Activated T-cell treated with anti-CD3 and anti-CD28 coated beads, Interleukin-2, amount 50 U/mL, for 4 hours (primary cell): ENCODE measurements at regions not wholly inside any gene's neighbourhood (a gene's known extent, or its start where the extent isn't known, plus 50 kb on each side); places are given as distances from the start of the nearest gene placed in this dataset.
"Not testable (repeated sequence)": the region's sequence is repeated elsewhere in the genome, so short reads cannot be mapped to it uniquely, and the experiment has no call there.

Source experiments
- ATAC-seq, 2 donors: fragments of 200-7000 bp; cut with Tn5 transposase; one replicate each; pipeline ENCODE4 v1.10.0; 2021
- DNase-seq: peaks from one replicate; pipeline ENCODE4 v3.0.0-alpha.2; 2020
- H3K27me3 Mint-ChIP-seq: one replicate; pipeline ENCODE4 v1.8.0; 2021; ENCODE audit warnings: low read depth, mixed read lengths
- H3K36me3 Mint-ChIP-seq: one replicate; pipeline ENCODE4 v1.8.0; 2022; ENCODE audit warnings: mixed read lengths; ENCODE audit not compliant: insufficient read depth
- H3K4me1 Mint-ChIP-seq: one replicate; pipeline ENCODE4 v1.8.0; 2021; ENCODE audit warnings: low read depth, mixed read lengths
- H3K4me3 Mint-ChIP-seq: one replicate; pipeline ENCODE4 v1.8.0; 2021; ENCODE audit warnings: mild to moderate bottlenecking, moderate library complexity, mixed read lengths
- H3K9me3 Mint-ChIP-seq: one replicate; pipeline ENCODE4 v1.8.0; 2021; ENCODE audit warnings: mixed read lengths

DNA sequence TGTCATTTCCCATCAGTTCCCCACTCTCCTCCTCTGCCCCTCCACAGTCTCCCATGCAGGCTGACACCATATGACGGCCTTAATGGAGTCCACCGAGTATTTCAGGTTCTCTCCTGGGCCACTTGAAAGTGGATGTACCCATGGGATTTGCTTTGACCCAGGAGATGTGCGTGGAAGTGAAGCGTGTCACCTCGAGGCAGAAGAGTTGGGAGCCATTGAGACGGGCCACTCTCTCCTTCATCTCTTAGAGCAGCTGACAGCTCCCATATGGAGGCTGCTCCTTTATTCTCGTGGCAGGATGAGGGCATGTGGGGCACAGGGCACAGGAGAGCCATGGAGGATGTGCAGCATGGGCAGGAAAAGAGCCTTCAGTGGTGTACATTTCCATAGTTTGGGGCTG lies 144.7 kb upstream of the CRYM start:
- not testable (repeated sequence) for ATAC-seq, H3K9me3 Mint-ChIP-seq, H3K27me3 Mint-ChIP-seq, DNase-seq, H3K4me3 Mint-ChIP-seq, H3K36me3 Mint-ChIP-seq, H3K4me1 Mint-ChIP-seq

- H3K27me3 Mint-ChIP-seq, H3K4me1 Mint-ChIP-seq, H3K36me3 Mint-ChIP-seq, DNase-seq, ATAC-seq, H3K9me3 Mint-ChIP-seq, H3K4me3 Mint-ChIP-seq: not testable (repeated sequence)
Measured at GRCh38 chr16:21404699-21405098, 126.6 kb upstream of the CRYM start.

GRCh38 chr16:21397866-21398265 lies 119.8 kb upstream of the CRYM start:
- not testable (repeated sequence) for H3K4me1 Mint-ChIP-seq, H3K9me3 Mint-ChIP-seq, H3K4me3 Mint-ChIP-seq, H3K27me3 Mint-ChIP-seq, DNase-seq, ATAC-seq, H3K36me3 Mint-ChIP-seq

DNA sequence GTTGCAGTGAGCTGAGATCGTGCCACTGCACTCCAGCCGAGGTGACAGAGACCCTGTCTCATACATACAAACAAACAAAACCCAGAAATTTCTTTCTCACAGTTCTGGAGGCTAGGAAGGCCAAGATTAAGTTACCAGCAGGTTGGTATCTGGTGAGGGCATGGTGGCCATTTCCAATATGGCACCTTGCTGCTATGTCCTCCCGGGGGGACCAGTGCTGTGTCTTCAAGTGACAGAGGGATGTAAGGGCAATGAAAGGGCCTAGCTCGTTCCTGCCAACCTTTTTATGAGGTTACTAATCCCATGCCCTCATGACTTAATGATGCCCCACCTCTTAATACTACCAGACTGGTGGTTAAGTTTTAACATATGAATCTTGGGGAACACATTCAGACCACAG lies 118.5 kb upstream of the CRYM start:
- DNase-seq, H3K27me3 Mint-ChIP-seq, ATAC-seq, H3K4me1 Mint-ChIP-seq, H3K36me3 Mint-ChIP-seq, H3K4me3 Mint-ChIP-seq, H3K9me3 Mint-ChIP-seq: not testable (repeated sequence)

GRCh38 chr16:21390634-21391033 lies 112.5 kb upstream of the CRYM start:
- ATAC-seq, H3K27me3 Mint-ChIP-seq, H3K9me3 Mint-ChIP-seq, DNase-seq, H3K4me3 Mint-ChIP-seq, H3K36me3 Mint-ChIP-seq, H3K4me1 Mint-ChIP-seq: not testable (repeated sequence)

DNA sequence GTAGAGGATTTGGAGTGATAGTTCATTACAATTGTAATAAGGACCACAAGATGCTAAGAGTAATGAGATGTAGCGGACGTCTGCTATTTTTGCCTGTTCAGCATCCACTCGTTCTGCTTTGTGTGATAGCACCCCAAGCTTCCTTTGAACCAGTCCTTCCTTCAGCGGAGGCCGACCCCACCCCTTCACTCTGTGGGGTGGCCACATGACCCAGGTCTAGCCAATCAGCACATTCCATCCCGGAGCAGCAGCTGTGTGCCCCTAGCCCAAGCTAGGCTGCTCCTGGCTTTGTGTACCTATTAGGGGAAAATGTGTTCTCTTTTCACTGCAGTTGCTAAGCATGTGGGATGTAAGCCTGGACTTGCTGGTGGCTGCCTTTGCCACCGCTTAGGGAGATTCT lies 111.8 kb upstream of the CRYM start:
- H3K4me3 Mint-ChIP-seq, H3K4me1 Mint-ChIP-seq, DNase-seq, ATAC-seq, H3K27me3 Mint-ChIP-seq, H3K36me3 Mint-ChIP-seq, H3K9me3 Mint-ChIP-seq: not testable (repeated sequence)

GRCh38 chr16:21387757-21388156 lies 109.7 kb upstream of the CRYM start:
- not testable (repeated sequence) for H3K36me3 Mint-ChIP-seq, H3K4me1 Mint-ChIP-seq, DNase-seq, H3K9me3 Mint-ChIP-seq, ATAC-seq, H3K4me3 Mint-ChIP-seq, H3K27me3 Mint-ChIP-seq

DNA sequence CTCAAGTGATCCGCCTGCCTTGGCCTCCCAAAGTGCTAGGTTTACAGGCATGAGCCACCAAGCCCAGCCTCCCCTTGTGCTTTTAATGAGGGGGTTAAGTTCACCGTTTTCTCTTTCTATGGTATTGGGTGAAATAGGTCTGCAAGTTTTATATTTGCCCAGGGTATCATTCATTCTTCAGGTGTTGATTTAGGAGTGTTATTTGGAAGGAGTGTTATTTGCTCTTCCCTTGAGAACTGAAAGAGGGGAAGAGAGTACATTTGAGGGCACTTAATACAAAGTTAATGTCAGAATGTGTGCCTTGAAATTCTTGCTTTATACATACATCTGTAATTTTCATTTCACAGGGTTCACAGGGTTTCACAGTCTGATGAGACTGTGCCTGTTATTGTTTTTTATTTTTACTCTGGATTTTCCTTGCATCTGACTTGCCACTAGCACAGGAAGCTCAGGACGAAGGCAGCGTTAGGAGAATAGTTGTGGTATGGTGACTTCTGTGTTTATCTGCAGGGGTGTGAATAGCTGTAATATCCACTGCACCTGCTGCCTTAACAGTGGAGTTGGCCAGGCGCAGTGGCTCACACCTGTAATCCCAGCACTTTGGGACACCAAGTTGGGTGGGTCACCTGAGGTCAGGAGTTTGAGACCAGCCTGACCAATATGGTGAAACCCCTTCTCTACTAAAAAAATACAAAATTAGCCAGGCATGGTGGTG lies 108.3 kb upstream of the CRYM start:
- H3K4me1 Mint-ChIP-seq, H3K9me3 Mint-ChIP-seq, H3K27me3 Mint-ChIP-seq, H3K36me3 Mint-ChIP-seq, H3K4me3 Mint-ChIP-seq, DNase-seq, ATAC-seq: not testable (repeated sequence)

DNA sequence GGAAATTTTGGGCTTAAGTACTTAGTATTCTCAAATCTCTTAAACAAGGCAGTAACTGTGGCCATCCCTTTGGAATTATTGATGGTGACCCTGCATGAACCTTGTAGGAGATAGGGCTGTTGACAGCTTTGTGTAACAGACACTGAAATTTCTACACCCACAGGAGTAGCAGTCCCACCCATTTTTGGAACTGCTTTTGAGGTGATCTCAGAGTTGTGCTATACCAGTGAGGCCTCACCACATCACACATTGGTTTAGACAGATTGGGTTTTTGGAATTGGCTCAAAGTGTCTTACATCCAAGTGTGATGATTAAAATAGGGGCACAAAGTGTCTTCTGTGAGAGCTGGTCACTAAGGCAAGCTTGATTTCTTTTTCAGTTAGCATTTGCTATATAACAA lies 105.6 kb upstream of the CRYM start:
- not testable (repeated sequence) for H3K4me3 Mint-ChIP-seq, ATAC-seq, H3K4me1 Mint-ChIP-seq, H3K9me3 Mint-ChIP-seq, DNase-seq, H3K27me3 Mint-ChIP-seq, H3K36me3 Mint-ChIP-seq

DNA sequence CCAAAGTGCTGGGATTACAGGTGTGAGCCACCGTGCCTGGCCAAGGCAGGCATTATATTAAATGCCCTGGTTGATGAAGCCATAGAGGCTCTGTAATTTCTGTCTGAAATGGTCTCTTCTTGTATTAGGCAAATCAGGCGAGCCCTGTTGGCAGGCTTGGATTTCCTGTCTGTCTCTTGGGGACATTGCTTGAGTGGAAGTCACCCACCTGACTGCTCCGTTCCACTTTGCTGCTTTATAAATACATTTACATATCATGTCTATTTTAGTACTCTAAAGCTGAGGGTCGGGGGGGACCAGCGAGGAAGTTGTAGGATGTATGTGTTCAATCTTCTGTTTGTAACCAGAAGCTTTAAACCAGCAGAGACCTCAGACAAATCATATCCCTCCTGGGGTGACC lies 101.6 kb upstream of the CRYM start:
- not testable (repeated sequence) for H3K27me3 Mint-ChIP-seq, DNase-seq, ATAC-seq, H3K4me3 Mint-ChIP-seq, H3K36me3 Mint-ChIP-seq, H3K4me1 Mint-ChIP-seq, H3K9me3 Mint-ChIP-seq

DNA sequence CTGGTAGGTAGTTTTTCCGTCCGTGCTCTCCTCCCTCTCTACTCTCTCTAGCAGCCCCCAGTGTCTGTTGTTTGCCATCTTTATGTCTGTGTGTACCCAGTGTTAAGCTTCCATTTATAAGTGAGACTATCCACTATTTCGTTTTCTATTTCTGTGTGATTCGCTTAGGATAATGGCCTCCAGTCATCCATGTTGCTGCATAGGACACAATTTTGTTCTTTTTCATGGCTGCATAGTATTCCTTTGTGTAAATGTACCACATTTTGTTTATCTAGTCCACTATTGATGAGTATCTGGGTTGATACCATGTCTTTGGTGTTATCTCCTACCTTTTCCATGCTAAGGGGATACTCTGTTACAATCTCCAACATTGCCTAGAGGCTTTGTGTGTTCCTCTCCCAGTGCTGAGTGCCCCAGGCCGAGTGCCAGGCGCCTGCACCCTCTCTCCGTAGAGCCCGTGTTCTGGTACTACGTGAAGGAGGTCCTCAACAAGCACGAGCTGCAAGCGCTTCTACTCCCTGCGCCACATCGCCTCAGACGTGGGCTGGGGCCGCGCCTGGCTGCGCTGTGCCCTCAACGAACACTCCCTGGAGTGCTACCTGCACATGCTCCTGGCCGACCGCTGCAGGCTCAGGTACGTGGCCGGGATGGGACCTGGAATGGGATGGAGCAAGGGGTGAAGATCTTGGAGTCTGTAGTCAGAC lies 98.3 kb upstream of the CRYM start:
- not testable (repeated sequence) for ATAC-seq, H3K4me1 Mint-ChIP-seq

GRCh38 chr16:21375334-21375733 lies 97.2 kb upstream of the CRYM start:
- not testable (repeated sequence) for H3K4me3 Mint-ChIP-seq, DNase-seq, H3K27me3 Mint-ChIP-seq, H3K36me3 Mint-ChIP-seq, H3K4me1 Mint-ChIP-seq, H3K9me3 Mint-ChIP-seq, ATAC-seq

More for the DNA sequence above, 98.3 kb upstream of the CRYM start:
- not testable (repeated sequence) for H3K27me3 Mint-ChIP-seq, H3K9me3 Mint-ChIP-seq, DNase-seq, H3K4me3 Mint-ChIP-seq, H3K36me3 Mint-ChIP-seq

DNA sequence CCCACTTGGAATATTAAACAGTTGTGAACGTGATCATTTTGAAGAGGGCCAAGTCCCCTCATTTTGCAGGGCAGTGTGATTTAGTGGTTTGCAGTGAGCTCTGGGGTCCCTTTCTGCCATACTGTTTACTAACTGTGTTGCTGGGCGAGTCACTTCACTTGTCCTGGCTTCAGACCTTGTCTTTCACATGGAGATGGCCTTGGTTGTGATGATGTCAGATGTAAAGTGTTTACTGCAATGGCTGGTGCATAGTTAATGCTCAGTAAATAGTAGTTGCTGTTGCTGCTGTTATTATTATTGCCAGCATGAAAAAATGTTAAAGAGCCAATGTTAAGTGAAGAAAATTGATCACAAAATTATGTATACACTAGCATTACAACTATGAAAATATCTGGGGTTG lies 95.4 kb upstream of the CRYM start:
- not testable (repeated sequence) for ATAC-seq, DNase-seq, H3K9me3 Mint-ChIP-seq, H3K36me3 Mint-ChIP-seq, H3K4me3 Mint-ChIP-seq, H3K4me1 Mint-ChIP-seq, H3K27me3 Mint-ChIP-seq

GRCh38 chr16:21372862-21373261 lies 94.8 kb upstream of the CRYM start:
- H3K36me3 Mint-ChIP-seq, ATAC-seq, DNase-seq, H3K27me3 Mint-ChIP-seq, H3K4me1 Mint-ChIP-seq, H3K4me3 Mint-ChIP-seq, H3K9me3 Mint-ChIP-seq: not testable (repeated sequence)

- H3K27me3 Mint-ChIP-seq, H3K4me1 Mint-ChIP-seq, H3K36me3 Mint-ChIP-seq, H3K4me3 Mint-ChIP-seq, DNase-seq, ATAC-seq, H3K9me3 Mint-ChIP-seq: not testable (repeated sequence)
Measured at GRCh38 chr16:21372162-21372835, 94.2 kb upstream of the CRYM start.
